A549 (cell line): ENCODE measurements at regions not wholly inside any gene's neighbourhood (a gene's known extent, or its start where the extent isn't known, plus 50 kb on each side); places are given as distances from the start of the nearest gene placed in this dataset.

Experiments used
- ATAC-seq, 2 experiments: fragments of 200-7000 bp in 1 of 2; fragments of >200 bp in 1 of 2; cut with Nextera tagmentation in 1 of 2; cut with Tn5 transposase in 1 of 2; 3 replicates each; pipeline versions ENCODE4 v1.8.0 to v1.9.1; 2018 to 2020; ENCODE audit warnings: mild to moderate bottlenecking in 1 of 2, moderate library complexity in 1 of 2
- CTCF ChIA-PET: fragments of 300-600 bp; sonication (Branson Sonifier 250); formaldehyde crosslinking; extraction: SDS; loops from one replicate; lab custom pipeline; 2021; ENCODE audit warnings: antibody characterized with exemption, inconsistent platforms; lab: Yijun Ruan, JAX
- POLR2A ChIA-PET: fragments of 350-600 bp; formaldehyde crosslinking; extraction: SDS; loops from one replicate; lab custom pipeline; 2021; ENCODE audit warnings: antibody characterized with exemption, inconsistent platforms; lab: Yijun Ruan, JAX
- DNase-seq, 2 experiments: peaks; one replicate each; pipeline versions ENCODE4 v3.0.0 to v3.0.0-alpha.2; 2011 to 2016; ENCODE audit warnings: low read depth in 1 of 2, low spot score in 1 of 2
- FAIRE-seq: peaks from 2 replicates; lab custom pipeline; 2011; peaks lifted over from hg19 to GRCh38; lab: Jason Lieb, UNC
- H3K27ac ChIP-seq, 2 experiments: fragments of >200 bp; sonication (Bioruptor Twin); formaldehyde crosslinking; 3 replicates each; pipeline ENCODE4 v1.5.1; 2016 to 2017
- H3K4me1 ChIP-seq: fragments of >200 bp; sonication (Bioruptor Twin); formaldehyde crosslinking; 3 replicates; pipeline ENCODE4 v1.6.1; 2016
- H3K4me2 ChIP-seq: fragments of >200 bp; sonication (Bioruptor Twin); formaldehyde crosslinking; 3 replicates; pipeline ENCODE4 v1.6.1; 2016
- H3K4me3 ChIP-seq: fragments of >200 bp; sonication (Bioruptor Twin); formaldehyde crosslinking; 3 replicates; pipeline ENCODE4 v1.5.1; 2016
- H3K9me3 ChIP-seq: fragments of >200 bp; sonication (Bioruptor Twin); formaldehyde crosslinking; 3 replicates; pipeline ENCODE4 v1.6.1; 2016
- CBX8 ChIP-seq: fragments of 200-600 bp; sonication (generic); IDR thresholded peaks from 2 replicates; pipeline ENCODE4 v1.6.1; 2016
- CEBPB ChIP-seq, 2 experiments: fragments of >200 bp in 1 of 2; sonication (Bioruptor Twin) in 1 of 2; formaldehyde crosslinking in 1 of 2; IDR thresholded peaks; 2 replicates each; pipeline ENCODE4 v1.6.1; 2012 to 2016
- EHF ChIP-seq: fragments of 250-450 bp; sonication (Bioruptor Pico); IDR thresholded peaks from 2 replicates; pipeline ENCODE4 v1.5.0; 2020; ENCODE audit warnings: mild to moderate bottlenecking
- ESRRA ChIP-seq: fragments of 150-350 bp; IDR thresholded peaks from 2 replicates; pipeline ENCODE4 v1.6.1; 2014; ENCODE audit warnings: mild to moderate bottlenecking, low read length, borderline replicate concordance
- FOSB ChIP-seq: fragments of 250-450 bp; sonication (Bioruptor Pico); IDR thresholded peaks from 2 replicates; pipeline ENCODE4 v1.5.0; 2020; ENCODE audit warnings: mild to moderate bottlenecking, moderate library complexity
- FOXS1 ChIP-seq: fragments of 250-450 bp; sonication (Bioruptor Pico); IDR thresholded peaks from 2 replicates; pipeline ENCODE4 v1.5.0; 2020; ENCODE audit warnings: mild to moderate bottlenecking, moderate library complexity
- HEYL ChIP-seq: fragments of 250-450 bp; sonication (Bioruptor Pico); IDR thresholded peaks from 2 replicates; pipeline ENCODE4 v1.8.0; 2021; ENCODE audit warnings: mild to moderate bottlenecking, moderate library complexity
- HOXA7 ChIP-seq: fragments of 250-450 bp; sonication (Bioruptor Pico); IDR thresholded peaks from 2 replicates; pipeline ENCODE4 v1.5.0; 2020; ENCODE audit warnings: mild to moderate bottlenecking, moderate library complexity
- HOXB13 ChIP-seq: fragments of 250-450 bp; sonication (Bioruptor Pico); IDR thresholded peaks from 2 replicates; pipeline ENCODE4 v1.5.0; 2020; ENCODE audit warnings: low read depth, mild to moderate bottlenecking, moderate library complexity
- KDM5A ChIP-seq: fragments of 200-600 bp; sonication (generic); IDR thresholded peaks from 2 replicates; pipeline ENCODE4 v1.6.1; 2016; ENCODE audit warnings: antibody characterized with exemption, mild to moderate bottlenecking
- MAFK ChIP-seq: fragments of 450-650 bp; IDR thresholded peaks from 2 replicates; pipeline ENCODE4 v1.6.1; 2014; ENCODE audit not compliant: partially characterized antibody
- NPAS2 ChIP-seq: fragments of 250-450 bp; sonication (Bioruptor Pico); IDR thresholded peaks from 2 replicates; pipeline ENCODE4 v1.8.0; 2022; ENCODE audit warnings: mild to moderate bottlenecking, moderate library complexity, borderline replicate concordance
- POLR2A ChIP-seq: IDR thresholded peaks from 2 replicates; pipeline ENCODE4 v1.6.1; 2012; ENCODE audit warnings: mild to moderate bottlenecking, low read length
- POLR2AphosphoS2 ChIP-seq: conservative IDR thresholded peaks from 2 replicates; pipeline ENCODE4 v1.6.1; 2012; ENCODE audit warnings: low read length, improper control_type of control experiment, inconsistent platforms
- RCOR1 ChIP-seq: fragments of 150-350 bp; IDR thresholded peaks from 2 replicates; pipeline ENCODE4 v1.6.1; 2014; ENCODE audit warnings: antibody characterized with exemption, low read length, low read depth
- RFX5 ChIP-seq: fragments of 450-650 bp; IDR thresholded peaks from 2 replicates; pipeline ENCODE4 v1.7.1; 2014; ENCODE audit warnings: antibody characterized with exemption, mild to moderate bottlenecking, moderate library complexity
- SMC3 ChIP-seq: fragments of >200 bp; sonication (Bioruptor Twin); formaldehyde crosslinking; IDR thresholded peaks from 3 replicates; pipeline ENCODE4 v1.6.1; 2018; ENCODE audit warnings: inconsistent platforms
- ZC3H11A ChIP-seq: fragments of 450-650 bp; IDR thresholded peaks from 2 replicates; pipeline ENCODE4 v1.6.1; 2014; ENCODE audit warnings: antibody characterized with exemption, mild to moderate bottlenecking
- ZNF302 ChIP-seq: fragments of 250-450 bp; sonication (Bioruptor Pico); IDR thresholded peaks from 2 replicates; pipeline ENCODE4 v1.9.0; 2021; ENCODE audit warnings: inconsistent platforms, mild to moderate bottlenecking, moderate library complexity
- WGBS: methylation state at CpG from one replicate; pipeline ENCODE4 v1.1.6; 2017; ENCODE audit errors: missing lambda C conversion rate; 5-methylcytosine and 5-hydroxymethylcytosine counted together
- TF ChIP-seq, protein P1 (sequence below): fragments of 450-650 bp; IDR thresholded peaks from 2 replicates; pipeline ENCODE4 v1.6.1; 2014; ENCODE audit warnings: antibody characterized with exemption
- TF ChIP-seq, protein P2 (sequence below): fragments of 150-350 bp; IDR thresholded peaks from 2 replicates; pipeline ENCODE4 v1.6.1; 2014; ENCODE audit warnings: low read depth, mild to moderate bottlenecking, low read length
- TF ChIP-seq, protein P3 (sequence below): fragments of >200 bp; sonication (Bioruptor Twin); formaldehyde crosslinking; IDR thresholded peaks from 3 replicates; pipeline ENCODE4 v1.6.1; 2016
- TF ChIP-seq, protein P4 (sequence below): fragments of >200 bp; sonication (Bioruptor Twin); formaldehyde crosslinking; IDR thresholded peaks from 2 replicates; pipeline ENCODE4 v1.6.1; 2016

DNA sequence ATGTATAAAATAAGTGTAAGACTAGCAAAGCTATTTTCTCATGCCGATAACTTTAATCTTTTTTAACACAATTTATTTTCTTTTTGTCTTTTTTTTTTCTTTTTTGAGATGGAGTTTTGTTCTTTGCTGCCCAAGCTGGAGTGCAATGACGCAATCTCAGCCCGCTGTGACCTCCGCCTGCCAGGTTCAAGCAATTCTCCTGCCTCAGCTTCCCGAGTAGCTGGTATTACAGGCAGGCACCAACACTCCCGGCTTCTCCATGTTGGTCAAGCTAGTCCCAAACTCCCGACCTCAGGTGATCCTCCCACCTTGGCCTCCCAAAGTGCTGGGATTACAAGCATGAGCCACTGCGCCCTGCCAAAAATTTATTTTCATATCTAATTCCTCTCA, 164.2 kb upstream of the SLIT2 start (continued):
- TF ChIP-seq, protein P1, sequence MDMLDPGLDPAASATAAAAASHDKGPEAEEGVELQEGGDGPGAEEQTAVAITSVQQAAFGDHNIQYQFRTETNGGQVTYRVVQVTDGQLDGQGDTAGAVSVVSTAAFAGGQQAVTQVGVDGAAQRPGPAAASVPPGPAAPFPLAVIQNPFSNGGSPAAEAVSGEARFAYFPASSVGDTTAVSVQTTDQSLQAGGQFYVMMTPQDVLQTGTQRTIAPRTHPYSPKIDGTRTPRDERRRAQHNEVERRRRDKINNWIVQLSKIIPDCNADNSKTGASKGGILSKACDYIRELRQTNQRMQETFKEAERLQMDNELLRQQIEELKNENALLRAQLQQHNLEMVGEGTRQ, result no peak
- TF ChIP-seq, protein P2, sequence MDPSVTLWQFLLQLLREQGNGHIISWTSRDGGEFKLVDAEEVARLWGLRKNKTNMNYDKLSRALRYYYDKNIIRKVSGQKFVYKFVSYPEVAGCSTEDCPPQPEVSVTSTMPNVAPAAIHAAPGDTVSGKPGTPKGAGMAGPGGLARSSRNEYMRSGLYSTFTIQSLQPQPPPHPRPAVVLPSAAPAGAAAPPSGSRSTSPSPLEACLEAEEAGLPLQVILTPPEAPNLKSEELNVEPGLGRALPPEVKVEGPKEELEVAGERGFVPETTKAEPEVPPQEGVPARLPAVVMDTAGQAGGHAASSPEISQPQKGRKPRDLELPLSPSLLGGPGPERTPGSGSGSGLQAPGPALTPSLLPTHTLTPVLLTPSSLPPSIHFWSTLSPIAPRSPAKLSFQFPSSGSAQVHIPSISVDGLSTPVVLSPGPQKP, result no peak
- TF ChIP-seq HEYL (CRISPR knock-in tag) (no peak), CEBPB (IDR thresholded peaks at IDR 0.05) (no peak), ZNF302 (CRISPR knock-in tag) (no peak), RFX5 (no peak)

DNA sequence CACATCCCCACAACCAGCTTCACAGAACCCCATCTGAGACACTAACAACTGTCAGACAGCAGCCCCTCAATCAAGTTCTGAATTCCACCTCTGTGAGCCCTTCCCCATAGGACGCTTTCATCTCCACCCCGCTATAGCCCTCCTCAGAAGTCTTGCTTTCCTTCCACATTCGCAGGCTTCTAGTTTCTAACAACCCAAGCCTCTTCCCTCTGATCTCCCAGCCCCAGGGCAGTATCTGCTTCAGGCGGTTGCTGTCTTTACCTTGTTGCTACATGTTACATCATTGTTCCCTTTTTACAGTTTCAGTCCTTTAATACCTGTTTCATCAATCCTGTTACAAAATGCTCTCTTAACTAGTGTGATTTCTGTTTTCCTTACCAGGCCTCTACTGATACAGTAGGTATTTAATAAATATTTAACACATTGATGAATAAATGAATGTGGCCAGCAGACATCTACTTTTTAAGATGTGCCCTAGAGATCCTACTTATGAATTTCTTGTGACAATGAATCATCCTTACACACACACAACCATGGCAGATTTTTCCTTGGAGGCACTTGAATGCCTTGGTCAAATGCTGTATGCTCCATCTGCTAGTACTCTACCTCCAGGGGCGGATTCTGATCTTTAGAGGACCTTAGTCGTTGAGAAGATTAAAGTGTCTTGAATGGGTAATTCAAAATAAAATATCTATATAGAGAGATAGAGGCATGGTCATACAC, 164.7 kb upstream of the SLIT2 start:
- no peaks in the 10 kb centered on the region for H3K4me1 ChIP-seq
- no peak for FAIRE-seq
- H3K4me3 ChIP-seq, result no peak overlapping the region
- no peaks in the 10 kb centered on the region for H3K9me3 ChIP-seq
- WGBS, result 10% methylated on average over 6 of the region's 6 CpGs
- ChIA-PET CTCF (no interaction called here), POLR2A (no interaction called here)
- no peak for ATAC-seq
- no peak overlapping the region for H3K4me2 ChIP-seq
- no peak for DNase-seq
- TF ChIP-seq HOXB13 (no peak), SMC3 (no peak), MAFK (no peak), FOXS1 (CRISPR knock-in tag) (no peak), NPAS2 (no peak), POLR2A (no peak), FOSB (CRISPR knock-in tag) (no peak), HOXA7 (CRISPR knock-in tag) (no peak), ZC3H11A (no peak), ESRRA (no peak), CBX8 (no peak)
- TF ChIP-seq, protein P3, sequence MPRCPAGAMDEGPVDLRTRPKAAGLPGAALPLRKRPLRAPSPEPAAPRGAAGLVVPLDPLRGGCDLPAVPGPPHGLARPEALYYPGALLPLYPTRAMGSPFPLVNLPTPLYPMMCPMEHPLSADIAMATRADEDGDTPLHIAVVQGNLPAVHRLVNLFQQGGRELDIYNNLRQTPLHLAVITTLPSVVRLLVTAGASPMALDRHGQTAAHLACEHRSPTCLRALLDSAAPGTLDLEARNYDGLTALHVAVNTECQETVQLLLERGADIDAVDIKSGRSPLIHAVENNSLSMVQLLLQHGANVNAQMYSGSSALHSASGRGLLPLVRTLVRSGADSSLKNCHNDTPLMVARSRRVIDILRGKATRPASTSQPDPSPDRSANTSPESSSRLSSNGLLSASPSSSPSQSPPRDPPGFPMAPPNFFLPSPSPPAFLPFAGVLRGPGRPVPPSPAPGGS, result no peak
- TF ChIP-seq, protein P1, result no peak
- TF ChIP-seq, protein P4, sequence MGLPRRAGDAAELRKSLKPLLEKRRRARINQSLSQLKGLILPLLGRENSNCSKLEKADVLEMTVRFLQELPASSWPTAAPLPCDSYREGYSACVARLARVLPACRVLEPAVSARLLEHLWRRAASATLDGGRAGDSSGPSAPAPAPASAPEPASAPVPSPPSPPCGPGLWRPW, result no peak
- no peak overlapping the region for H3K27ac ChIP-seq

DNA sequence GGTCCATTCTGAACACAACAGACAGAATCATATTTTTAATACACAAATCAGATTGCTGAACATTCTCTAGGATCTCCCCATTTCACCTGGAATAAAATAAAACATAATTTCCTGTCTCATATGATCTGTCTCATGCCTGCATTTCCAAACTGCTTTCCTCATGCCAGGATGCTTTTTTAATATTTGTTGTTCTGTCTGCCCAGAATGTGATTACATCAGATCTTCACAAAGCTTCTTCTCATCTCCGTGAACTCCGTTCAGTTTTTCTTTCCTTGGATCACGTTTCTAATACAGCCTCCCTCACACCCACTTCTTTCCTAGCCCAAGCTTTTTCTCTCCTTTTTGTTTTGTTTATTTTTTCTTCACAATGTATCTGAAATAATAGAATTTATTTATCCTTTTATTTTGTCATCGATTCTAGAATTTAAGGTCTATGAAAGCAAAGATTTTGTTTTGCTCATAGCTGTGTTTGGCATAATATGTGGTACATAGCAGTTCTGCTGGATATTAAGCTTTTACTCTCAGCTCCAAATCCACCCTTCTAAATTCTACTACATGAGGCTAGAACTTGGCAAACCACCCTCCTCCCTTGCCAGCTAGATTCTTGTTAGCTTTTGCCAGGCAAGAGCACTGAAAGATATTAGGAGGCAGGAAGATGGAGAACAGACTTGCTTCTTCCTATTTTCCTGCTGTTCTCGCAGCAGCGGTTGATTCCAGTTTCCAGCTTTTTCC, 165.5 kb upstream of the SLIT2 start:
- FAIRE-seq, result no peak
- H3K4me1 ChIP-seq, result no peaks in the 10 kb centered on the region
- H3K9me3 ChIP-seq, result no peaks in the 10 kb centered on the region
- no peak for ATAC-seq
- no peak overlapping the region for H3K4me2 ChIP-seq
- WGBS, result 26% methylated on average over 6 of the region's 6 CpGs
- no peak overlapping the region for H3K27ac ChIP-seq
- TF ChIP-seq KDM5A (no peak), RCOR1 (no peak), EHF (no peak), POLR2AphosphoS2 (no peak)
- ChIA-PET CTCF (no interaction called here), POLR2A (no interaction called here)
- no peak overlapping the region for H3K4me3 ChIP-seq
- no peak for DNase-seq
